ENCODE measurements at regions not wholly inside any gene's neighbourhood (a gene's known extent, or its start where the extent isn't known, plus 50 kb on each side); places are given as distances from the start of the nearest gene placed in this dataset.

DNA sequence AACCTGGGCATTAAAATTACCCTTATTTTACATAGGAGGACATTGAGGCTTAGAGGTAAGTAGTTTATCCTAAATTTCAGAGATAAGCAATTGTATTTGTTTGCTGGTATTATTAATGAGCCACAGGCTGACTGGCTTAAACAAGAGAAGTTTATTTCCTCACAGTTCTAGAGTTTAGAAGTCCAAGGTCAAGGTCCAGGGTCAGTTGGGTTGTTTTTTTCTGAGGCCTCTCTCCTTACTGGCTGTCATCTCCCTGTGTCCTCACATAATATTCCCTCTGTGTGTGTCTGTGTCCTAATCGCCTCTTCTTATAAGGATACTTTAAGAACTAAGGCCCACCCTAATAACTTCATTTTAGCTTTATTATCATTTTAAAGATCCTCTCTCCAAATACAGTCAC is 294.9 kb upstream of the ATP5MC3 start:
- TF ChIP-seq, protein P1, sequence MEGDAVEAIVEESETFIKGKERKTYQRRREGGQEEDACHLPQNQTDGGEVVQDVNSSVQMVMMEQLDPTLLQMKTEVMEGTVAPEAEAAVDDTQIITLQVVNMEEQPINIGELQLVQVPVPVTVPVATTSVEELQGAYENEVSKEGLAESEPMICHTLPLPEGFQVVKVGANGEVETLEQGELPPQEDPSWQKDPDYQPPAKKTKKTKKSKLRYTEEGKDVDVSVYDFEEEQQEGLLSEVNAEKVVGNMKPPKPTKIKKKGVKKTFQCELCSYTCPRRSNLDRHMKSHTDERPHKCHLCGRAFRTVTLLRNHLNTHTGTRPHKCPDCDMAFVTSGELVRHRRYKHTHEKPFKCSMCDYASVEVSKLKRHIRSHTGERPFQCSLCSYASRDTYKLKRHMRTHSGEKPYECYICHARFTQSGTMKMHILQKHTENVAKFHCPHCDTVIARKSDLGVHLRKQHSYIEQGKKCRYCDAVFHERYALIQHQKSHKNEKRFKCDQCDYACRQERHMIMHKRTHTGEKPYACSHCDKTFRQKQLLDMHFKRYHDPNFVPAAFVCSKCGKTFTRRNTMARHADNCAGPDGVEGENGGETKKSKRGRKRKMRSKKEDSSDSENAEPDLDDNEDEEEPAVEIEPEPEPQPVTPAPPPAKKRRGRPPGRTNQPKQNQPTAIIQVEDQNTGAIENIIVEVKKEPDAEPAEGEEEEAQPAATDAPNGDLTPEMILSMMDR (IDR thresholded peaks at IDR 0.05) = no peak
- no peak for TF ChIP-seq EP300 (IDR thresholded peaks at IDR 0.05)
- TF ChIP-seq POLR2AphosphoS5 (IDR thresholded peaks at IDR 0.05) = no peak

All from esophagus muscularis mucosa (tissue), 4 donors.